ENCODE measurements at regions not wholly inside any gene's neighbourhood (a gene's known extent, or its start where the extent isn't known, plus 50 kb on each side); places are given as distances from the start of the nearest gene placed in this dataset.

- TF ChIP-seq CTCF (IDR thresholded peaks at IDR 0.05), result no peak
- no peak for TF ChIP-seq POLR2A (IDR thresholded peaks at IDR 0.05)
Measured at GRCh38 chr12:130078852-130079251, 83.4 kb upstream of the FZD10 start.

All from thyroid gland (tissue), 4 donors.